Astrocyte of the spinal cord (primary cell): ENCODE measurements at regions not wholly inside any gene's neighbourhood (a gene's known extent, or its start where the extent isn't known, plus 50 kb on each side); places are given as distances from the start of the nearest gene placed in this dataset.
"Not testable (repeated sequence)": the region's sequence is repeated elsewhere in the genome, so short reads cannot be mapped to it uniquely, and the experiment has no call there.

Source experiments
- DNase-seq: peaks from one replicate; pipeline ENCODE4 v3.0.0; 2011; ENCODE audit warnings: low read depth, low spot score
- H3K4me3 ChIP-seq: 2 replicates; pipeline ENCODE4 v1.5.1; 2011; ENCODE audit warnings: low read depth, mild to moderate bottlenecking, low read length, moderate library complexity
- CTCF ChIP-seq: IDR thresholded peaks from 2 replicates; pipeline ENCODE4 v1.5.1; 2012; ENCODE audit warnings: low read depth, mild to moderate bottlenecking, low read length, inconsistent platforms
- in situ Hi-C: cut with HindIII; loops from 2 replicates; pipeline ENCODE4 v1.10.0; 2017; ENCODE audit warnings: low sequenced_read_pairs

- in situ Hi-C loops = no loop called here
- DNase-seq = no peak
- TF ChIP-seq CTCF = no peak
- H3K4me3 ChIP-seq = no peak overlapping the region
Measured at GRCh38 chr3:191973820-191974219, 512.9 kb downstream of the PYDC2 start.

- H3K4me3 ChIP-seq = no peak overlapping the region
- in situ Hi-C loops = no loop called here
- DNase-seq = no peak
- TF ChIP-seq CTCF = no peak
Measured at GRCh38 chr3:191975936-191976335, 515.0 kb downstream of the PYDC2 start.

- no peak for TF ChIP-seq CTCF
- no peak for DNase-seq
- H3K4me3 ChIP-seq = no peak overlapping the region
- in situ Hi-C loops = no loop called here
Measured at GRCh38 chr3:191980443-191980842, 519.5 kb downstream of the PYDC2 start.

- no peak for TF ChIP-seq CTCF
- no peak overlapping the region for H3K4me3 ChIP-seq
- in situ Hi-C loops = no loop called here
- DNase-seq = no peak
Measured at GRCh38 chr3:191982481-191982880, 521.5 kb downstream of the PYDC2 start.

- in situ Hi-C loops = no loop called here
Measured at GRCh38 chr3:191985691-191986090, 524.7 kb downstream of the PYDC2 start.

GRCh38 chr3:191987831-191988350 lies 526.9 kb downstream of the PYDC2 start:
- no peak for TF ChIP-seq CTCF
- peak; percentile 44 for DNase-seq
- no peak overlapping the region for H3K4me3 ChIP-seq
- in situ Hi-C loops = no loop called here

More at GRCh38 chr3:191985691-191986090, 524.7 kb downstream of the PYDC2 start:
- H3K4me3 ChIP-seq = no peak overlapping the region
- peak; percentile 36 for DNase-seq
- no peak for TF ChIP-seq CTCF

GRCh38 chr3:191993952-191994351 lies 533.0 kb downstream of the PYDC2 start:
- DNase-seq, in situ Hi-C loops, H3K4me3 ChIP-seq: not testable (repeated sequence)
